DND-41 (cell line): ENCODE measurements at regions not wholly inside any gene's neighbourhood (a gene's known extent, or its start where the extent isn't known, plus 50 kb on each side); places are given as distances from the start of the nearest gene placed in this dataset.

Experiments used
- EZH2 ChIP-seq: IDR thresholded peaks from 3 replicates; pipeline ENCODE4 v1.6.1; 2012; ENCODE audit warnings: borderline replicate concordance, low read depth, mild to moderate bottlenecking, moderate library complexity, low read length, inconsistent platforms; ENCODE audit not compliant: severe bottlenecking
- TF ChIP-seq, protein P1 (sequence below): IDR thresholded peaks from 2 replicates; pipeline ENCODE4 v1.5.1; 2012; ENCODE audit warnings: borderline replicate concordance, low read length, moderate library complexity, mild to moderate bottlenecking; ENCODE audit not compliant: poor library complexity, severe bottlenecking; ENCODE audit errors: extremely low read depth

DNA sequence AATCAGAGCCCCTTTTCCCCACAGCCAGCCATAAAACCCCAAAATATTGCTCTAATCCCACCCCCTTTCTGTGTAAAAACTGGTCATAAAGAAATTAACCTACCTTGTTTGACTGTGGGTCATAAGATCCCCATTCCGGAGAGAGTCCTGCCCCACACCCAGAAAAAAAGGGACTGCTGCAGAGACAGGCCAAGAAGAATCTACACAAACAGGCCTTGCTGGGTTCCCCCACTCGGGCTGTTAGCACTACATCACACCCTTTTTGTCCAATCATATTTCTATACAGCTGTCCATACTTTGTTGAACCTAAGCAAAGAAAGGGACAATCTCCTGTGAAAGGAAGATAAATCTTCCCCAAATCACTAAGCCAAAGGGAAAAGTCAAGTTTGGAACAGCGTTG is 84.4 kb upstream of the MFGE8 start:
- TF ChIP-seq, protein P1, sequence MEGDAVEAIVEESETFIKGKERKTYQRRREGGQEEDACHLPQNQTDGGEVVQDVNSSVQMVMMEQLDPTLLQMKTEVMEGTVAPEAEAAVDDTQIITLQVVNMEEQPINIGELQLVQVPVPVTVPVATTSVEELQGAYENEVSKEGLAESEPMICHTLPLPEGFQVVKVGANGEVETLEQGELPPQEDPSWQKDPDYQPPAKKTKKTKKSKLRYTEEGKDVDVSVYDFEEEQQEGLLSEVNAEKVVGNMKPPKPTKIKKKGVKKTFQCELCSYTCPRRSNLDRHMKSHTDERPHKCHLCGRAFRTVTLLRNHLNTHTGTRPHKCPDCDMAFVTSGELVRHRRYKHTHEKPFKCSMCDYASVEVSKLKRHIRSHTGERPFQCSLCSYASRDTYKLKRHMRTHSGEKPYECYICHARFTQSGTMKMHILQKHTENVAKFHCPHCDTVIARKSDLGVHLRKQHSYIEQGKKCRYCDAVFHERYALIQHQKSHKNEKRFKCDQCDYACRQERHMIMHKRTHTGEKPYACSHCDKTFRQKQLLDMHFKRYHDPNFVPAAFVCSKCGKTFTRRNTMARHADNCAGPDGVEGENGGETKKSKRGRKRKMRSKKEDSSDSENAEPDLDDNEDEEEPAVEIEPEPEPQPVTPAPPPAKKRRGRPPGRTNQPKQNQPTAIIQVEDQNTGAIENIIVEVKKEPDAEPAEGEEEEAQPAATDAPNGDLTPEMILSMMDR, result no peak
- TF ChIP-seq EZH2, result no peak
